SK-MEL-5 (cell line): ENCODE measurements at regions not wholly inside any gene's neighbourhood (a gene's known extent, or its start where the extent isn't known, plus 50 kb on each side); places are given as distances from the start of the nearest gene placed in this dataset.

Source experiments
- DNase-seq: peaks from one replicate; pipeline ENCODE4 v3.0.0-alpha.2; 2016; ENCODE audit warnings: low read depth, low spot score
- in situ Hi-C: cut with HindIII; loops from 2 replicates; pipeline ENCODE4 v1.10.0; 2016; ENCODE audit warnings: low sequenced_read_pairs, high pct_unique_total_duplicates, low pct_unique_long_range_greater_than_20kb

DNA sequence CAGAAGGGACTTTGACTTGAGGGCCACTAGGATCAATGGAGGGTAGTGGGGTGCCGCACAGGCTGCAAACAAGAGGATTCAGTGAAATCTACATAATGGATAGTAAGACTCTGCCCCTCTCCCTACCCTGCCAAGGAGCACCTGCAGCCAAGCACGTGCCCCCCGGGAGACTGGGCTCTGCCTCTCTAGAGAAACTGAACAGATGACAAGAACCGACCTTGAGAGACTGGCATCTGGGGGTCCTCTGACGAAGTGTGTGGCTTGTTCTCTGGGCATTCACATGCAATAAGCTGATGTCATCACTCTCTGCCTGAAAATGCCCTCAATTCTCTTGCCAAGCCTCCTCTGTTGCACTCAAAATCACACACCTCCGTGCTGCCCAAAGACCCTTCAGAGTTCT lies 132.3 kb downstream of the FAM43A start:
- DNase-seq = no peak
- in situ Hi-C loops = no loop called here

DNA sequence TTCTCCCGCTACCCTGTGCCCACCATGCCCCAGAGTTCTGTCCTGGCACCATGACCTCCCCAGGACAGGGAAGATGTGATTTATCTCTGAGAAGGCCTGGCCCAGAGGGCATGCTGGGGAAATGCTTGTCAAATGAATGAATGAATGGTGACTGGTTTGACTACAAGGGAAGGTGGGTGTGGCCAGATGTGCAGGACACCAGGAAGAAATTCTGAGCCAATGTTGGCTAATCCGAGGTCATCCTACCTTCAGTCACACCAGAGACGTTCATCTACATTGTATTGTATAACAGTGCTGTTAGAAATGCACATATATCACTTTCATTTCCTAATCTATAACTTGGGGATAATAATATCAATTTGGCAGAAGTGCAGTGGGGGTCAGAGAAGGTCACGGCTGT lies 138.4 kb downstream of the FAM43A start:
- in situ Hi-C loops = no loop called here
- no peak for DNase-seq

DNA sequence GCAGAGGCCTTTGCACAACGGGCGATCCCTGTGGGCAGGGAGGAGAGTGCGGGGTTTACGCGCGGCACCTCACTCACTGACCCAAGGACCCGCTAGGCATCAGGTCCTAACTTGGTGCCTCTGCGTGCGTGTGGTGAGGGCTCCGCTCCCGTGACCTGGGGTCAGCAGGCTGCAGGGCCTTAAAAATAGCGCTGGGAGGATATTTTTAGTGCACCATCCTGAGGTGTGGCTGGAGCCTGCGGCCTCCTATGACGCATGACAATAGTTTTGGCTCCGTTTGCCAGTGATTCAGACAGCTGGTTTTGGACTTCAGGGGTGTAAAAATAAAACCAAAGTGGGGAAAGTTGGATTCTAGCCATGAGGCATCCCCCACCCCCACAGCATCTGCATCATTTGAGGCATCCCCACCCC lies 139.0 kb downstream of the FAM43A start:
- no peak for DNase-seq
- in situ Hi-C loops = no loop called here

DNA sequence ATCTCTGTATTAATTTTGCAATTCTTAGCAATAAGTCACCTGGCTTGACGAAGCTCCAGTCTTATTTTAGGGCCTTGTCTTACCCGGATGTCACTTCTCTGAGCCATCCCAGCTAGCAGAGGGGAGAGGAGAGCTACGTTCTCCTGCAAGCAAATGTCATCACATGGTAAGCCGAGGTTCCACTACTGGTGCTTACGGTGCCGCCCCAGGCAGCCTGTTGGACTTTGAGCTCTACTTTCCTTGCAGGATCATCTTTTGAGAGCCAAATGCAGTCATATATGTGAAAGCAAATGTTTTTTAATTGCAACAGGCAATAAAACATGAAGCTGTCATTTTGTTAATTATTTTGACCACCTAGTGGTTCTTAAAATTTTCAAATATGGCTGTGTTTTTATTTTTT lies 140.9 kb downstream of the FAM43A start:
- no peak for DNase-seq
- in situ Hi-C loops = no loop called here

DNA sequence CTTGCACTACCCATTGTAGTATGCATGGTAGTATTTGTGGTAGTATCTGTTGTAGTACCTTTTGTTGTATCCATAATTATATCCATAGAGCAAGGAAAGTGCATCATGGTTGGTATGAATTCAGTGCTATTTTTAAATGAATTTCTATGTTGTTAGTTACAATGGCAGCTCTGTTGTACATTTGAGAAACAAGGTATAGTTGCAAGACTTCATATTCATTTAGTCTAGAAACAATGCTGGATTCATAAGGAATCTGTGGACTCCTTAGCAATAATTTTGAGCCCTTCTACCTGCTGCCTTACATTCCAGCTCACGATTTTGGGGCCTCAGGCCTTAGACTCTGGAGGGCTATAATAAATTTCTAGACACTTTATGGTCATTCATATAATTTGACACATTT lies 141.8 kb downstream of the FAM43A start:
- DNase-seq = peak; percentile 73
- in situ Hi-C loops = no loop called here

DNA sequence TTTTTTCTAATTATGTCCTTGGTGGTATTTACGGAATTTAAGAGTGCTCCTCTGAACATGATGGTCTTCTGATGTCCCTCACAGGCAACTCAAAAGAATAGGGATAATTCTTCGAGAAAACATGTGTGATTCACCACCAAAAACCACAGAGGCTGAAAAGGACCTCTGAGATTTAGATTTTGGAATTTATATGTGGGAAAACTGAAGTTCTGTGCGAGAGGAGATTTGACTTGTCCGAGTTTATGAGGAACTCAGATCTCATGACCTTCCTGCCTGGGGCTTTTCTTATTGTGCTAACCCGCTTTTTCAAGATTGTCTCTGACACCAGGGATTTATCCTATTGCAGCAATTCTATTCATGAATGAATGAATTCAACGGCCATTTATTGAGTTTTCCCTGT lies 142.4 kb downstream of the FAM43A start:
- DNase-seq = peak; percentile 96
- in situ Hi-C loops = no loop called here

DNA sequence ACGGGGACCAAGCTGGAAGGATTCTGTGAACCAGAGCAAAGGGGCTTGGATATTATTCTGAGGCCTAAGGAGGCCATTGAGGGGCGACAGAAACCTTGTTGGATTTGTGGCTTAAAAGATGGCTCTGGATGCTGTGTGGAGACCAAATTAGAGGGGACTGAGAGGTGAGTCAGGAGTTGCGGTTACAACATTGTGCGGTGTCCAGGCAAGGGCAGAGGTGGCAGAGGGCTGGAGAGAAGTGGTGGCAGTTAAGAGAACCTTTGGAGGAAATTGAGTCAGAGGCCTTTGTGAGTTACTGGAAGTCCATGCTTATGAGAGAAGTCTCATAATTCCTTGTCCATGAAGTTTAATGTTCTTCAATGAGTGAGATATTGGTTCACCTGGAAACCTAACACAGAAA lies 143.2 kb downstream of the FAM43A start:
- DNase-seq = no peak
- in situ Hi-C loops = no loop called here

DNA sequence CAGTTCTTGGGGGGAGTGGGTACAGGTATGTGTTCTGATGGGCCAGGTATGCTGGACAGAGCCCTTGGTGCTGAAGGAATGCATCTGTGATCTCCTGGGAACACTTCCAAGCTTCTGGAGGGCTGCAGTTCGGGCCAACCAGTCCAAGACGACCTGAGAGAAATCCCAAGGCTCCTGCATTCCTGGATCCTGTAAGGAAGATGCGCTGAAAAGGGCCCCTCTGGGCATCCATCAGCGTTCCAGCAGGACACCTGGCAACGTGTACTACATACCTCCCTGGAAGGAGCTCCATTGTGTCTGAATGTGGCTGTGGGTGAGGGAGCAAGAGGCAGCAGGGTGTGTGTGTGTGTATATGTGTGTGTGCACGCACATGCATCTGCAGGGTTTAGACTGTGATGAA lies 144.7 kb downstream of the FAM43A start:
- no peak for DNase-seq
- in situ Hi-C loops = no loop called here

DNA sequence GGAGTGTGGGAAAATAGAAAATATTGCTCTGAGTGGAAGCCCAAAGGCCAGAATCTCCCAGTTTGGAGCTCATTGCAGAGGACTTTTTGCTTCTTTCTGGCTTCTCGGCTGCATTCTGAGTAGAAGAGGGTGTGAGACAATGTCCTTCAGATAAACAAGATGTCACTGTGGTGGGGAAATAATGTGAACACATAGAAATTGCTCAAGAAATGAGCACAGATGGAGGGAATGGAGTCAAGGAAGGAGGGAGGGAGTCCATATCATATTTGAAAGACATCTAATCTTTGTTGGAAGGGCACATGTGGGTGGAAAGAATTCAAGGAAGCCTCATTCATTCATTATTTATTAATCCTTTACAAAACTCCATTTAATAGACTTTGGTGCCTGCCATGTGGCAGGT lies 145.3 kb downstream of the FAM43A start:
- DNase-seq = no peak
- in situ Hi-C loops = no loop called here

DNA sequence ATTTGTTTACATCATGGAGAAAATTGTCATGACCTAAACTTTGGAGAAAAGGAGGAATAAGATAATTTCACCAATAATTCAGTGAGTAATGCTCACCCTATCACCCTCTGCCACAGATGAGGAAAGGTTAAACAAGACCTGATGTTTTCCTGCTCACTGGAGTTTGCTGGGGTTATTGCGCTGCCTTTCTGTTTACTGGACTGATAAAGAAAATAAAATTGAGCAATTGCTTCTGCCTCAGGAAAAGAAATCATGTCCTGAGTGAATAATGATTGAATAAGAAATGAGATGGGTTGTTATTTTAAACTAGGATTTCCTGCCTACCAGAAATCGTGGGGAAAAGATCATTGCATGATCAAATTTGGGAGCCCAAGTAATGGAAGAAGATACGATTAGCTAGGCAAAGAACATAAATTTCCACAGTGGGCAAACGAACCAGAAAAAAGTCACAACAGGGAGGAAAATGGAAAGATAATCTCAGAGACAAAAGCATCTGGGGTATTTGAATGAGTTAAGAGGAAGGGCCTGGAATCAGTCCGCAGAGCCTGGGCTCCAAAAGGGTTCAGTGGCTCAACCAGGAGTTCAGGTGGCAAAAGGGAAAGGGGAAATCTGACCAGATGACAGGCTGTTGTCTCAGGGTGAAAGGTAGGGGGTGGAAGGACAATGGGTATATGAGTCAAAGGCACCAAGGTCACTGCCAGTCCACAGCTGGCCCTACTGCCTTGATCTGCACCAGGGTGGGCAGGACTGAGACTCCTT lies 146.8 kb downstream of the FAM43A start:
- in situ Hi-C loops = no loop called here
- DNase-seq = no peak

DNA sequence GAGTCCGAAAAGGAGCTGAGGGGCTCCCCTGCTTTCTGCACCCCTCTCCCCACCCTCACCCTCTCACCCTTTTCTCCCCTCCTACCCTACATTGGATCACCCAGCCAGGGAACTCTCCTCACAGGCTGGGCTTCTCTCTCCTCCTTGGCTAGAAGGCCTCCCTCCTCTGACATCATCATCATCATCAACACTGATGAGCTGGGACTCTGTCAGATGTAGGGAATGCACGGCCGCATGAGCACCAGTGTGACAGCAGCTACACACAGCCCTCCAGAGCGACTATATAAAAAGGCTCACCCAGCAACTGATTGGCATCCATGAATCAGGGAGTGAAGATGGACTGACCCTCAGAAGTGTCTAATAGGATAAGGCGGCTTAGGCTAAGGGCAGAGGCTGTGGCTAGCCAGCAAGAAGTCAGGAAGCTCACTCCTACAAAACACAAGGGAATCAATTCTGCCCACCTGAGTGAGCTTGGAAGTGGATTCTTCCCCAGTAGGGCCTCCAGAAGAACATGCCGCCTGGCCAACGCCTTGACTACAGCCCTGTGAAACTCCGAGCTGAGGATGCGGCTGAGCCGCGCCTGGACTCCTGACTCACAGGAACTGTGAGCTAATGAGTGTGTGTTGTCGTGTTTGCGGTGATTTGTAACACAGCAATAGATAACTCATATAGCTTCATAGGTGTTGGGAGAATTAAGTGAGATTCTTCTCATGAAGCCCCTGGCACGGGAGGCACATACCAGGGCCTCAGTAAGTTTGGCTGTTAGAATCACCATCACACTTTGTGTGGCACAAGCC lies 147.6 kb downstream of the FAM43A start:
- DNase-seq = no peak
- in situ Hi-C loops = no loop called here

DNA sequence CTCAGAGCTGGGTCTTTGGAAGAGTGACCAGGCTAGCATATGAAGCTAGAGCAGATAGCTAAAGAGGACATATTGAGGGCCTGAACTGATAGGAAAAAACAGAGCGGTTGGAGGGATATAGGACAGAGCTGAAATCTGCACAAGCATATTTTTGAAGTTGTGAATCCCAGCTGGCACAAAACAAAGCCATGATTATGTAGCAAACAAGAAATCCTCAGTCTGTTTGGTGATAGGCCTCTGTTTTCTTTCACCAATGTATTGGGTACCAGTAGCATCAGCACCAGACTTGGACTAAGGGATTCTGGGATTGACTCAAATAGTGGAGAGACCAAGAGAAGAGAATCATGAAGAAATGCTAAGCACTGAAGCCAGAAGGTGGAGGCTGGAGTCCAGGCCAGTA lies 151.0 kb downstream of the FAM43A start:
- in situ Hi-C loops = no loop called here
- no peak for DNase-seq

DNA sequence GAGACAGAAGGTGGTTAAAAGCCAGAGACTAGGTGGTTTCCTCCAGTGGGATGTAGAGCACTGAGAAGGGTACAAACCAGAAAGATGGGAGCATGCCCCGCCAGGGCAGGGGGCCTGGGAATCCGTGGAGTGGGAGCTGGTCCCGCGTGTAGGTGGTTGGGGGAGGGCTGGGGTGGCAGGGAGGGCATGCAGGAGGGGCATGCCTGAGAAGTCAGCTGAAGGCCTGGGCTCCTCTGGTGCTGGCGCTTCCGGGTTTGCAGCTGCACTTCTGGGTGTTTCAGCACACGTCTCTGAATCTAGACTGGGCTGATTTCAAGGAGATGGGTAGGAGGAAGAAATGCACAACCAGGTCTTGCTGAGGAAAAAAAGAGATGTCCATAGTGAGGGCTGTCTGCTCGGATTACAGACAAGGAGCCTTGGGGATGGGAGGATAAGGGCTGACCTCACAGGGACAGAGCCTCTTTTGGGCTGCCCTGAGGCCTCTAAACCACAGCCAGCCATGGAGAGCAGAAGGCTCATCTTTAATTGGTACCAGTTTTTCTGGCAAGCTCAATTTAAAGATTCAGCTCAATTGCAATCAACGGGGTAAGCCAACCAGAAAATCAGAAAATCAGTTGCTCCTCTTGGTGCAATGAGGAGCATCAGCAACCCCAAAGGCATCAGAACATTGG lies 151.9 kb downstream of the FAM43A start:
- DNase-seq = no peak
- in situ Hi-C loops = no loop called here

DNA sequence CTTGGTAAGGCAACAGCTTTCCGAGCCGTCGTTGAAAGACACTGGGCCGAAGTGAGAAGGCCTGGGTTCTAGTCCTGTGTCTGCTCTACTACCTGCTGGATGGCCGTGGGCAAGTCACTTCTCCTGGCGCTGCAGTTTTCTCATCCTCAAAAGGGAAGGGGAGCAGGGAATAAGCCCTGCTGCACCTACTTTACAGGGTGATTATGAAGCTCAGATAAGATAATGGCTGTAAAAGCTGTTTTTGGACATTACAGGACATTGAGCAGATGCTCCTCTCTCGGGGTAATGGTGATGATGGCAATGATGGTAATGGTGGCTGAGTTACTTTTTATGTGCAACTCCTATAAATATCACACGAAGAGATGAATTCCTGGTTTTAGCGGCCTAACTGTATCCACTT lies 152.6 kb downstream of the FAM43A start:
- DNase-seq = no peak
- in situ Hi-C loops = no loop called here

DNA sequence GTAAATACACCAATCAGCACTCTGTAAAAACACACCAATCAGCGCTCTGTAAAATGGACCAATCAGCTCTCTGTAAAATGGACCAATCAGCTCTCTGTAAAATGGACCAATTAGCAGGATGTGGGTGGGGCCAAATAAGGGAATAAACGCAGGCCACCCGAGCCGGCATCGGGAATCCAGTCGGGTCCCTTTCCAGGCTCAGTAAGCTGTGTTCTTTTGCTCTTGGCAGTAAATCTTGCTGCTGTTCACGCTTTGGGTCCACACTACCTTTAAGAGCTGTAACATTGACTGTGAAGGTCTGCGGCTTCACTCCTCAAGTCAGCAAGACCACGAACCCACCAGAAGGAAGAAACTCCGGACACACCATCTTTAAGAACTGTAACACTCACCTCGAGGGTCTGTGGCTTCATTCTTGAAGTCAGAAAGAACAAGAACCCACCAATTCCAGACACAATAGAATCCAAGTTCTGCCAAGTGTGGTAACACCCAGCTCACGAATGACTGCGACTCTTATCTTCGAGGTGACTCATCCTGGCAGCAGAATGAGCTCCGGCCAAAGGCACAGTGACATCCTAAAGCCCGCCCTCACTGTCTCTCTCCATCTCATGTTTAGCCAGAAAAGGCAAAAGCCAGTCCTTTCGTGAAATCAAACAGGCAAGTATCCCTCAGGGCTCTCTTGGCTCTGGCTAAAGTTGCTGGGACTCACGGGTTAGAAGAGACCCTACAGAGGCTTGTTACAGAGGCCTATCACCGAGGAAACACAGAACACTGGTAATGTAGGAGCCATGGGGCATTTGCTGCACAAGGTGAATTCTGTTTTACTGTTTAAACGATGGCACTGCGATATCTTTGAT lies 155.2 kb downstream of the FAM43A start:
- no peak for DNase-seq
- in situ Hi-C loops = no loop called here

DNA sequence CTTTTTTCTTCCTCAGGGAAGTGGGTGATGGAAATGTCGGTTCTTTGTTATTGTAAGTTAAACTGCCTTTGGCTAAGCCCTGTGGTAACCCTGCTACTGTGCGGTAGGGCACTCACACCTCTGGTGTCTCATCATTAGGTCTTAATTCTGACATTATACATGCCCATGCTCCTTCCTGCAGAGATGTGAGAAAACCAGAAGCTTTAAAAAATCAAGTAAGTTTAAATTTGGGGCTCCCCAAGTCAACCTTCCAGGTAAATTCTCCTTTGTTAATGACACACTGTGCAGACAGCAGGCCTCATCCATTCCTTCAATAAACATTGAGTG lies 155.8 kb downstream of the FAM43A start:
- in situ Hi-C loops = no loop called here
- no peak for DNase-seq

DNA sequence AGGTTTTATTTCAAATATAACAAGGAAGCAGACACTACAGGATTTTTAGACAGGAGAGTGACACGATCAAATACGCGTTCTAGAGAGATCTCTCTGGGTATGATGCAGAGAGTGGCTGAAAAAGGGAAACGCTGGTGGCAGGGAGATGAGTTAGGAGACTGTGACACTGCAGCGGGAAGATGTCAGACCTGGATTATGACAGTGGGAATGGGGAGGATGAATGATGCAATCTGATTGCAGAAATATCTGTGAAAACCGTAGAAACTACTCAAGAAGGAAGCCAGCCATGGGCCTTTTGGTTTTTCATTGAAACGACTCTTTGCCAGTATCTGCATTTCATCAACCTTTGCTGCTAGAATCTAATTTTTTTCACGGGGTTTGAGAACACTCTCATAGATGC lies 157.9 kb downstream of the FAM43A start:
- DNase-seq = no peak
- in situ Hi-C loops = no loop called here

DNA sequence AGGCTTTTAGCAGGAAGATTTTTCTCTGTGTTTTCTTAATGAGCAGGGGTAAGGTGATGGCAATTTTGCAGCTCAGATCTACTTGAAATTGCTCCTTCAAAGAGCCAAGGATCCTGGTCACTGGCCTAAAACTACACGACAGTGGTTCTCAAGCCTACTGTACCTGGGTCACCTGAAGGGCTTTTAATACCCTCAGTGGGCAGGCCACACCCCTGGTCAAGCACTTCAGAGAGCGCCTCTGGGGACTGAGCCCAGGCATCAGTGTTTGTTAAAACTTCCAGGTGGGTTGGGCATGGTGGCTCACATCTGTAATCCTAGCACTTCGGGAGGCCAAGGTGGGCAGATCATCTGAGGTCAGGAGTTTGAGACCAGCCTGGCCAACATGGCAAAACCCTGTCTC lies 158.4 kb downstream of the FAM43A start:
- in situ Hi-C loops = no loop called here
- DNase-seq = no peak
